ENCODE measurements at regions not wholly inside any gene's neighbourhood (a gene's known extent, or its start where the extent isn't known, plus 50 kb on each side); places are given as distances from the start of the nearest gene placed in this dataset.

DNA sequence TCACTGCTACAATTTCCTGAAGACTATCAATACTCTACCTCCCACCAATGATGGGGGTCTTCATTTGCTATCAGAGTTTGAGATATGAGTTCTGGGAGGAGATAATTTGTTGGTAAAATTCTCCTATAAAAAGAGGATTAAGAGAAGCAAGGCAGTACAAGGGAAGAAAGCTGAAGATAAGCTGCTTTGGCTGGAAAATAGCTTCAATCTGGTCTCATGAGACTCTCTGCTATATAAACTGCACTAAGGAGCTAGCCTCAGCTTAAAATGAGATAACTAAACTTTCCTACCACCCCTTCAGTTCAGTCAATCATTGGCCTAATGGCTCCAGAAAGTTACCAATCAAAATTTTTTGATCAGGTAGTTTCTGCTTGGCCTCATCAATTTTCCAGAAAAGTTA, 2105.0 kb downstream of the ARAP2 start:
- Histone ChIP-seq H3K9me3 (ENCODE audit: low read length) (no peaks in the 10 kb centered on the region), H3K36me3 (ENCODE audit: insufficient read depth, low read length) (no peaks in the 10 kb centered on the region), H3K27ac (ENCODE audit: low read depth, low read length, poor library complexity, severe bottlenecking) (no peak overlapping the region), H2AFZ (ENCODE audit: low read length) (no peak overlapping the region), H3K79me2 (ENCODE audit: insufficient read depth, low read depth, low read length) (no peaks in the 10 kb centered on the region), H4K20me1 (ENCODE audit: insufficient read depth, low read length) (no peaks in the 10 kb centered on the region), H3K4me1 (ENCODE audit: insufficient read depth, low read length, poor library complexity, severe bottlenecking) (no peaks in the 10 kb centered on the region), H3K4me3 (ENCODE audit: low read depth, low read length, poor library complexity, severe bottlenecking) (no peak overlapping the region), H3K9me2 (ENCODE audit: insufficient read depth, low read length) (no peaks in the 10 kb centered on the region), H3K4me2 (ENCODE audit: low read length) (no peak overlapping the region)
- TF ChIP-seq, protein P1, sequence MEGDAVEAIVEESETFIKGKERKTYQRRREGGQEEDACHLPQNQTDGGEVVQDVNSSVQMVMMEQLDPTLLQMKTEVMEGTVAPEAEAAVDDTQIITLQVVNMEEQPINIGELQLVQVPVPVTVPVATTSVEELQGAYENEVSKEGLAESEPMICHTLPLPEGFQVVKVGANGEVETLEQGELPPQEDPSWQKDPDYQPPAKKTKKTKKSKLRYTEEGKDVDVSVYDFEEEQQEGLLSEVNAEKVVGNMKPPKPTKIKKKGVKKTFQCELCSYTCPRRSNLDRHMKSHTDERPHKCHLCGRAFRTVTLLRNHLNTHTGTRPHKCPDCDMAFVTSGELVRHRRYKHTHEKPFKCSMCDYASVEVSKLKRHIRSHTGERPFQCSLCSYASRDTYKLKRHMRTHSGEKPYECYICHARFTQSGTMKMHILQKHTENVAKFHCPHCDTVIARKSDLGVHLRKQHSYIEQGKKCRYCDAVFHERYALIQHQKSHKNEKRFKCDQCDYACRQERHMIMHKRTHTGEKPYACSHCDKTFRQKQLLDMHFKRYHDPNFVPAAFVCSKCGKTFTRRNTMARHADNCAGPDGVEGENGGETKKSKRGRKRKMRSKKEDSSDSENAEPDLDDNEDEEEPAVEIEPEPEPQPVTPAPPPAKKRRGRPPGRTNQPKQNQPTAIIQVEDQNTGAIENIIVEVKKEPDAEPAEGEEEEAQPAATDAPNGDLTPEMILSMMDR (conservative IDR thresholded peaks at IDR 0.05; ENCODE audit: low read length): no peak
- no peak for TF ChIP-seq EZH2phosphoT487 (IDR thresholded peaks at IDR 0.05; ENCODE audit: borderline replicate concordance, low read depth, low read length)
- POLR2A ChIA-PET: interaction anchor here (0.5 kb wide), 1 partner anchor 1417 kb away, joined by 4 read pairs; no protein-coding TSS in a partner anchor
- intact Hi-C loops (cut with micrococcal nuclease; ENCODE audit: unreplicated experiment): no loop called here
- CTCF ChIA-PET (ENCODE audit: unreplicated experiment): no interaction called here
- BruUV-seq (replicated peaks): no TSS peak
- DNase-seq (ENCODE audit: low spot score): no peak

- no peak overlapping the region for H3K27ac ChIP-seq (ENCODE audit: low read depth, low read length, poor library complexity, severe bottlenecking)
- no TSS peak for BruUV-seq (replicated peaks)
- TF ChIP-seq, protein P1 (conservative IDR thresholded peaks at IDR 0.05; ENCODE audit: low read length): no peak
- no peak for TF ChIP-seq EZH2phosphoT487 (IDR thresholded peaks at IDR 0.05; ENCODE audit: borderline replicate concordance, low read depth, low read length)
- intact Hi-C loops (cut with micrococcal nuclease; ENCODE audit: unreplicated experiment): no loop called here
- no peaks in the 10 kb centered on the region for H4K20me1 ChIP-seq (ENCODE audit: insufficient read depth, low read length)
- H3K4me3 ChIP-seq (ENCODE audit: low read depth, low read length, poor library complexity, severe bottlenecking): no peak overlapping the region
- no peaks in the 10 kb centered on the region for H3K9me3 ChIP-seq (ENCODE audit: low read length)
- ChIA-PET CTCF (ENCODE audit: unreplicated experiment) (no interaction called here), POLR2A (interaction anchor here (0.6 to 0.8 kb wide), 2 partner anchors 12 to 602 kb away, joined by 3 to 4 read pairs; no protein-coding TSS in a partner anchor)
- no peaks in the 10 kb centered on the region for H3K36me3 ChIP-seq (ENCODE audit: insufficient read depth, low read length)
- H3K79me2 ChIP-seq (ENCODE audit: insufficient read depth, low read depth, low read length): no peaks in the 10 kb centered on the region
- H3K4me2 ChIP-seq (ENCODE audit: low read length): no peak overlapping the region
- H3K9me2 ChIP-seq (ENCODE audit: insufficient read depth, low read length): no peaks in the 10 kb centered on the region
- H3K4me1 ChIP-seq (ENCODE audit: insufficient read depth, low read length, poor library complexity, severe bottlenecking): no peaks in the 10 kb centered on the region
- no peak overlapping the region for H2AFZ ChIP-seq (ENCODE audit: low read length)
- DNase-seq (ENCODE audit: low spot score): no peak
Measured at GRCh38 chr4:34148322-34148908, 2095.9 kb downstream of the ARAP2 start.

DNA sequence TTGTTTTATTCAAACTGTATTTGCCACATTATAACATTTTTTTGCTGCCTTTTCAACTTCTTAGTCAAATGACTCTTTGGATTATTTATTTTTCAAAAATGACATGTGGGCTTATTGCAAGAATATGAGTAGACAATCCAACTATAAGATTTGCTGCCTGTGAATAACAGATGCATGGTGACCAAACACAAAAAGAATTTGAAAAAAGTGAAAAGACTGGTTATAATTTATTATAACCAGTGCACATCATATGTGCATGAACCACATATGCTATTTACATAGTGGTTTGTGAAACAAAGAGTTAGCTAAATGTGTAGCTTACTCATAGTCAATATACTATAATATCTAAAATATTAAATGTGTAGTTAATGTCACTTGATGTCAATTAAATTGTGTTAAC, 2086.8 kb downstream of the ARAP2 start:
- H3K4me3 ChIP-seq (ENCODE audit: low read depth, low read length, poor library complexity, severe bottlenecking): no peak overlapping the region
- POLR2A ChIA-PET: no interaction called here
- no peaks in the 10 kb centered on the region for H4K20me1 ChIP-seq (ENCODE audit: insufficient read depth, low read length)
- H3K9me3 ChIP-seq (ENCODE audit: low read length): peaks cover 4% of the 10 kb centered on the region
- H2AFZ ChIP-seq (ENCODE audit: low read length): no peak overlapping the region
- DNase-seq (ENCODE audit: low spot score): no peak
- intact Hi-C loops (cut with micrococcal nuclease; ENCODE audit: unreplicated experiment): no loop called here
- no peaks in the 10 kb centered on the region for H3K9me2 ChIP-seq (ENCODE audit: insufficient read depth, low read length)
- CTCF ChIA-PET (ENCODE audit: unreplicated experiment): no interaction called here
- H3K79me2 ChIP-seq (ENCODE audit: insufficient read depth, low read depth, low read length): no peaks in the 10 kb centered on the region
- H3K27ac ChIP-seq (ENCODE audit: low read depth, low read length, poor library complexity, severe bottlenecking): no peak overlapping the region
- TF ChIP-seq, protein P1 (conservative IDR thresholded peaks at IDR 0.05; ENCODE audit: low read length): no peak
- no peak for TF ChIP-seq EZH2phosphoT487 (IDR thresholded peaks at IDR 0.05; ENCODE audit: borderline replicate concordance, low read depth, low read length)
- no peak overlapping the region for H3K4me2 ChIP-seq (ENCODE audit: low read length)
- no peaks in the 10 kb centered on the region for H3K4me1 ChIP-seq (ENCODE audit: insufficient read depth, low read length, poor library complexity, severe bottlenecking)
- no TSS peak for BruUV-seq (replicated peaks)
- H3K36me3 ChIP-seq (ENCODE audit: insufficient read depth, low read length): no peaks in the 10 kb centered on the region
